ENCODE measurements at regions not wholly inside any gene's neighbourhood (a gene's known extent, or its start where the extent isn't known, plus 50 kb on each side); places are given as distances from the start of the nearest gene placed in this dataset.

- H3K4me1 ChIP-seq (ENCODE audit: control extremely low read depth in 1 of 4, control insufficient read depth in 4 of 4, insufficient read depth in 4 of 4, low read length in 3 of 4): no peaks in the 10 kb centered on the region
- no peak for DNase-seq
- CTCF ChIA-PET: no interaction called here
- no peaks in the 10 kb centered on the region for H3K36me3 ChIP-seq (ENCODE audit: control insufficient read depth in 4 of 4, insufficient read depth in 4 of 4, low read length in 3 of 4)
- H3K9me3 ChIP-seq (ENCODE audit: control extremely low read depth in 1 of 5, control insufficient read depth in 4 of 5, insufficient read depth in 2 of 5, low read depth in 1 of 5, low read length in 4 of 5): peaks cover 0 to 3% (median 0%) of the 10 kb centered on the region in 5 experiments
- peaks cover 0 to 15% (median 0%) of the 10 kb centered on the region in 5 experiments for H3K27me3 ChIP-seq (replicated peaks in 2 of 5; ENCODE audit: control insufficient read depth in 4 of 5, insufficient read depth in 5 of 5, low read length in 4 of 5)
- no peak overlapping the region for H3K27ac ChIP-seq (ENCODE audit: insufficient read depth in 1 of 2, low read depth in 1 of 2, low read length in 2 of 2, poor library complexity in 1 of 2, severe bottlenecking in 2 of 2)
- POLR2A ChIA-PET: no interaction called here
- 71% methylated on average over 1 of the region's 2 CpGs for WGBS (ENCODE audit: insufficient coverage)
- H3K4me3 ChIP-seq (ENCODE audit: control insufficient read depth in 1 of 7, extremely low read depth in 1 of 7, insufficient read depth in 4 of 7, low read depth in 2 of 7, low read length in 6 of 7): no peak overlapping the region
These were observed 66.5 kb upstream of the TOP3B start for GRCh38 chr22:22048981-22049531.

- Histone ChIP-seq H3K4me1 (ENCODE audit: control extremely low read depth in 1 of 4, control insufficient read depth in 4 of 4, insufficient read depth in 4 of 4, low read length in 3 of 4) (no peaks in the 10 kb centered on the region), H3K27me3 (replicated peaks in 2 of 5; ENCODE audit: control insufficient read depth in 4 of 5, insufficient read depth in 5 of 5, low read length in 4 of 5) (peaks cover 0 to 15% (median 0%) of the 10 kb centered on the region in 5 experiments), H3K27ac (ENCODE audit: insufficient read depth in 1 of 2, low read depth in 1 of 2, low read length in 2 of 2, poor library complexity in 1 of 2, severe bottlenecking in 2 of 2) (no peak overlapping the region), H3K36me3 (ENCODE audit: control insufficient read depth in 4 of 4, insufficient read depth in 4 of 4, low read length in 3 of 4) (no peaks in the 10 kb centered on the region), H3K9me3 (ENCODE audit: control extremely low read depth in 1 of 5, control insufficient read depth in 4 of 5, insufficient read depth in 2 of 5, low read depth in 1 of 5, low read length in 4 of 5) (peaks cover 0 to 3% (median 0%) of the 10 kb centered on the region in 5 experiments), H3K4me3 (ENCODE audit: control insufficient read depth in 1 of 7, extremely low read depth in 1 of 7, insufficient read depth in 4 of 7, low read depth in 2 of 7, low read length in 6 of 7) (no peak overlapping the region)
- CTCF ChIA-PET: no interaction called here
- no CpG with 5 or more reads among the region's 2 CpGs for WGBS (ENCODE audit: insufficient coverage)
- DNase-seq: no peak
- POLR2A ChIA-PET: no interaction called here
These were observed 65.8 kb upstream of the TOP3B start for GRCh38 chr22:22048318-22048942.

GRCh38 chr22:22047776-22048175 lies 65.2 kb upstream of the TOP3B start:
- CTCF ChIA-PET: no interaction called here
- POLR2A ChIA-PET: interaction anchor here (0.6 kb wide), 1 partner anchor 272 kb away, joined by 7 read pairs; no protein-coding TSS in a partner anchor
- WGBS (ENCODE audit: insufficient coverage): 100% methylated on average over 1 of the region's 4 CpGs
- no peaks in the 10 kb centered on the region for H3K4me1 ChIP-seq (ENCODE audit: control extremely low read depth in 1 of 4, control insufficient read depth in 4 of 4, insufficient read depth in 4 of 4, low read length in 3 of 4)
- no peak overlapping the region for H3K27ac ChIP-seq (ENCODE audit: insufficient read depth in 1 of 2, low read depth in 1 of 2, low read length in 2 of 2, poor library complexity in 1 of 2, severe bottlenecking in 2 of 2)
- peaks cover 0 to 15% (median 0%) of the 10 kb centered on the region in 5 experiments for H3K27me3 ChIP-seq (replicated peaks in 2 of 5; ENCODE audit: control insufficient read depth in 4 of 5, insufficient read depth in 5 of 5, low read length in 4 of 5)
- no peaks in the 10 kb centered on the region for H3K36me3 ChIP-seq (ENCODE audit: control insufficient read depth in 4 of 4, insufficient read depth in 4 of 4, low read length in 3 of 4)
- peaks cover 0 to 3% (median 0%) of the 10 kb centered on the region in 5 experiments for H3K9me3 ChIP-seq (ENCODE audit: control extremely low read depth in 1 of 5, control insufficient read depth in 4 of 5, insufficient read depth in 2 of 5, low read depth in 1 of 5, low read length in 4 of 5)
- DNase-seq: no peak
- H3K4me3 ChIP-seq (ENCODE audit: control insufficient read depth in 1 of 7, extremely low read depth in 1 of 7, insufficient read depth in 4 of 7, low read depth in 2 of 7, low read length in 6 of 7): no peak overlapping the region

GRCh38 chr22:22047266-22047665 lies 64.7 kb upstream of the TOP3B start:
- Histone ChIP-seq H3K27ac (ENCODE audit: insufficient read depth in 1 of 2, low read depth in 1 of 2, low read length in 2 of 2, poor library complexity in 1 of 2, severe bottlenecking in 2 of 2) (no peak overlapping the region), H3K9me3 (ENCODE audit: control extremely low read depth in 1 of 5, control insufficient read depth in 4 of 5, insufficient read depth in 2 of 5, low read depth in 1 of 5, low read length in 4 of 5) (peaks cover 0 to 1% (median 0%) of the 10 kb centered on the region in 5 experiments), H3K36me3 (ENCODE audit: control insufficient read depth in 4 of 4, insufficient read depth in 4 of 4, low read length in 3 of 4) (no peaks in the 10 kb centered on the region), H3K4me3 (ENCODE audit: control insufficient read depth in 1 of 7, extremely low read depth in 1 of 7, insufficient read depth in 4 of 7, low read depth in 2 of 7, low read length in 6 of 7) (no peak overlapping the region), H3K4me1 (ENCODE audit: control extremely low read depth in 1 of 4, control insufficient read depth in 4 of 4, insufficient read depth in 4 of 4, low read length in 3 of 4) (no peaks in the 10 kb centered on the region), H3K27me3 (replicated peaks in 2 of 5; ENCODE audit: control insufficient read depth in 4 of 5, insufficient read depth in 5 of 5, low read length in 4 of 5) (peaks cover 0 to 15% (median 0%) of the 10 kb centered on the region in 5 experiments)
- WGBS (ENCODE audit: insufficient coverage): 92% methylated on average over 3 of the region's 3 CpGs
- DNase-seq: no peak
- ChIA-PET POLR2A (interaction anchor here (0.6 kb wide), 1 partner anchor 273 kb away, joined by 7 read pairs; no protein-coding TSS in a partner anchor), CTCF (no interaction called here)

GRCh38 chr22:22046370-22046769 lies 63.8 kb upstream of the TOP3B start:
- H3K36me3 ChIP-seq (ENCODE audit: control insufficient read depth in 4 of 4, insufficient read depth in 4 of 4, low read length in 3 of 4): no peaks in the 10 kb centered on the region
- CTCF ChIA-PET: interaction anchor here (1.3 kb wide), 1 partner anchor 64 kb away, joined by 3 read pairs; no protein-coding TSS in a partner anchor
- no peaks in the 10 kb centered on the region for H3K4me1 ChIP-seq (ENCODE audit: control extremely low read depth in 1 of 4, control insufficient read depth in 4 of 4, insufficient read depth in 4 of 4, low read length in 3 of 4)
- no peak overlapping the region for H3K27ac ChIP-seq (ENCODE audit: insufficient read depth in 1 of 2, low read depth in 1 of 2, low read length in 2 of 2, poor library complexity in 1 of 2, severe bottlenecking in 2 of 2)
- H3K27me3 ChIP-seq (replicated peaks in 2 of 5; ENCODE audit: control insufficient read depth in 4 of 5, insufficient read depth in 5 of 5, low read length in 4 of 5): peaks cover 0 to 15% (median 0%) of the 10 kb centered on the region in 5 experiments
- no peak overlapping the region for H3K4me3 ChIP-seq (ENCODE audit: control insufficient read depth in 1 of 7, extremely low read depth in 1 of 7, insufficient read depth in 4 of 7, low read depth in 2 of 7, low read length in 6 of 7)
- POLR2A ChIA-PET: no interaction called here
- H3K9me3 ChIP-seq (ENCODE audit: control extremely low read depth in 1 of 5, control insufficient read depth in 4 of 5, insufficient read depth in 2 of 5, low read depth in 1 of 5, low read length in 4 of 5): no peaks in the 10 kb centered on the region
- WGBS (ENCODE audit: insufficient coverage): 74% methylated on average over 3 of the region's 3 CpGs
- DNase-seq: no peak

GRCh38 chr22:22045571-22046335 lies 63.2 kb upstream of the TOP3B start:
- DNase-seq: no peak
- Histone ChIP-seq H3K27me3 (replicated peaks in 2 of 5; ENCODE audit: control insufficient read depth in 4 of 5, insufficient read depth in 5 of 5, low read length in 4 of 5) (peaks cover 0 to 15% (median 0%) of the 10 kb centered on the region in 5 experiments), H3K4me1 (ENCODE audit: control extremely low read depth in 1 of 4, control insufficient read depth in 4 of 4, insufficient read depth in 4 of 4, low read length in 3 of 4) (no peaks in the 10 kb centered on the region), H3K36me3 (ENCODE audit: control insufficient read depth in 4 of 4, insufficient read depth in 4 of 4, low read length in 3 of 4) (no peaks in the 10 kb centered on the region), H3K27ac (ENCODE audit: insufficient read depth in 1 of 2, low read depth in 1 of 2, low read length in 2 of 2, poor library complexity in 1 of 2, severe bottlenecking in 2 of 2) (no peak overlapping the region), H3K9me3 (ENCODE audit: control extremely low read depth in 1 of 5, control insufficient read depth in 4 of 5, insufficient read depth in 2 of 5, low read depth in 1 of 5, low read length in 4 of 5) (no peaks in the 10 kb centered on the region), H3K4me3 (ENCODE audit: control insufficient read depth in 1 of 7, extremely low read depth in 1 of 7, insufficient read depth in 4 of 7, low read depth in 2 of 7, low read length in 6 of 7) (no peak overlapping the region)
- POLR2A ChIA-PET: no interaction called here
- 100% methylated on average over 1 of the region's 6 CpGs for WGBS (ENCODE audit: insufficient coverage)
- CTCF ChIA-PET: interaction anchor here (1.3 kb wide), 1 partner anchor 65 kb away, joined by 3 read pairs; no protein-coding TSS in a partner anchor

GRCh38 chr22:22044153-22044552 lies 61.6 kb upstream of the TOP3B start:
- no peak overlapping the region for H3K27ac ChIP-seq (ENCODE audit: insufficient read depth in 1 of 2, low read depth in 1 of 2, low read length in 2 of 2, poor library complexity in 1 of 2, severe bottlenecking in 2 of 2)
- ChIA-PET CTCF (interaction anchor here (1.5 kb wide), 1 partner anchor 16 kb away, joined by 5 read pairs; no protein-coding TSS in a partner anchor), POLR2A (no interaction called here)
- H3K4me1 ChIP-seq (ENCODE audit: control extremely low read depth in 1 of 4, control insufficient read depth in 4 of 4, insufficient read depth in 4 of 4, low read length in 3 of 4): no peaks in the 10 kb centered on the region
- no peak overlapping the region for H3K4me3 ChIP-seq (ENCODE audit: control insufficient read depth in 1 of 7, extremely low read depth in 1 of 7, insufficient read depth in 4 of 7, low read depth in 2 of 7, low read length in 6 of 7)
- no peaks in the 10 kb centered on the region for H3K36me3 ChIP-seq (ENCODE audit: control insufficient read depth in 4 of 4, insufficient read depth in 4 of 4, low read length in 3 of 4)
- H3K9me3 ChIP-seq (ENCODE audit: control extremely low read depth in 1 of 5, control insufficient read depth in 4 of 5, insufficient read depth in 2 of 5, low read depth in 1 of 5, low read length in 4 of 5): no peaks in the 10 kb centered on the region
- no peak for DNase-seq
- peaks cover 0 to 13% (median 0%) of the 10 kb centered on the region in 5 experiments for H3K27me3 ChIP-seq (replicated peaks in 2 of 5; ENCODE audit: control insufficient read depth in 4 of 5, insufficient read depth in 5 of 5, low read length in 4 of 5)
- whole genome bisulfite sequencing (ENCODE audit: insufficient coverage): 100% methylated on average over 2 of the region's 2 CpGs

Data from common myeloid progenitor, CD34-positive (primary cell).